IMR-90 (cell line): ENCODE measurements at regions not wholly inside any gene's neighbourhood (a gene's known extent, or its start where the extent isn't known, plus 50 kb on each side); places are given as distances from the start of the nearest gene placed in this dataset.

Experiments
- POLR2A ChIP-seq: IDR thresholded peaks from 2 replicates; pipeline ENCODE4 v1.6.1; 2012; ENCODE audit warnings: mild to moderate bottlenecking, low read depth, low read length
- TF ChIP-seq, protein P1 (sequence below): conservative IDR thresholded peaks from 2 replicates; pipeline ENCODE4 v1.5.1; 2012; ENCODE audit warnings: mild to moderate bottlenecking, low read depth, low read length, improper control_type of control experiment

GRCh38 chr3:5517921-5518320 is 330.4 kb downstream of the EDEM1 start:
- no peak for TF ChIP-seq POLR2A
- TF ChIP-seq, protein P1, sequence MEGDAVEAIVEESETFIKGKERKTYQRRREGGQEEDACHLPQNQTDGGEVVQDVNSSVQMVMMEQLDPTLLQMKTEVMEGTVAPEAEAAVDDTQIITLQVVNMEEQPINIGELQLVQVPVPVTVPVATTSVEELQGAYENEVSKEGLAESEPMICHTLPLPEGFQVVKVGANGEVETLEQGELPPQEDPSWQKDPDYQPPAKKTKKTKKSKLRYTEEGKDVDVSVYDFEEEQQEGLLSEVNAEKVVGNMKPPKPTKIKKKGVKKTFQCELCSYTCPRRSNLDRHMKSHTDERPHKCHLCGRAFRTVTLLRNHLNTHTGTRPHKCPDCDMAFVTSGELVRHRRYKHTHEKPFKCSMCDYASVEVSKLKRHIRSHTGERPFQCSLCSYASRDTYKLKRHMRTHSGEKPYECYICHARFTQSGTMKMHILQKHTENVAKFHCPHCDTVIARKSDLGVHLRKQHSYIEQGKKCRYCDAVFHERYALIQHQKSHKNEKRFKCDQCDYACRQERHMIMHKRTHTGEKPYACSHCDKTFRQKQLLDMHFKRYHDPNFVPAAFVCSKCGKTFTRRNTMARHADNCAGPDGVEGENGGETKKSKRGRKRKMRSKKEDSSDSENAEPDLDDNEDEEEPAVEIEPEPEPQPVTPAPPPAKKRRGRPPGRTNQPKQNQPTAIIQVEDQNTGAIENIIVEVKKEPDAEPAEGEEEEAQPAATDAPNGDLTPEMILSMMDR = no peak
